ENCODE measurements at regions not wholly inside any gene's neighbourhood (a gene's known extent, or its start where the extent isn't known, plus 50 kb on each side); places are given as distances from the start of the nearest gene placed in this dataset.
"Not testable (repeated sequence)": the region's sequence is repeated elsewhere in the genome, so short reads cannot be mapped to it uniquely, and the experiment has no call there.

DNA sequence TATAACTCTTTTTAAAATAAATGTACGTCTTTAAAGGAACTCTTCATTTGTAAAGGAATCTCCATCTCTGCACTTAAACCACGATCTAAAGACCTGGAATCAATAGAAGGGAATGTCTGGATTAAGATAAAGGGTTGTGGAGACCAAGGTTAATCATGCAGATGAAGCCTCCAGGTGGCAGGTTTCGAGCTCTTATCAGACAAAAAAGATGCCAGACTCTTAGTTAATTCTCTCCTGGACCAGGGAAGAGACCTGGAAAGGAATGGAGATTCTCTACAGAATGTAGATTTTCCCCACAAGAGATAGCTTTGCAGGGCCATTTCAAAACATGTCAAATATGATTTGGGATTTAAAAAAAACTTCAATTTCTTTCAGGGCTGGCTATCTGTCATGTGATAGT lies 71.5 kb upstream of the SSTR4 start:
- no peaks in the 10 kb centered on the region for H3K27me3 ChIP-seq (ENCODE audit: low read length)
- no peak overlapping the region for H3K4me2 ChIP-seq (ENCODE audit: low read depth, low read length, poor library complexity, severe bottlenecking)
- H3K79me2 ChIP-seq (ENCODE audit: insufficient read depth, low read length), result no peaks in the 10 kb centered on the region
- H3K27ac ChIP-seq (ENCODE audit: low read depth, low read length), result no peak overlapping the region
- no peak overlapping the region for H2AFZ ChIP-seq (ENCODE audit: low read depth, low read length, severe bottlenecking)
- H3K9me3 ChIP-seq (ENCODE audit: insufficient read depth, low read length), result no peaks in the 10 kb centered on the region
- no peaks in the 10 kb centered on the region for H3F3A ChIP-seq (ENCODE audit: insufficient read depth)
- no peaks in the 10 kb centered on the region for H4K20me1 ChIP-seq (ENCODE audit: low read depth, low read length)
- H3K4me3 ChIP-seq (ENCODE audit: insufficient read depth, low read length, poor library complexity, severe bottlenecking), result no peak overlapping the region
- TF ChIP-seq EZH2phosphoT487 (conservative IDR thresholded peaks at IDR 0.05; ENCODE audit: low read length), result no peak
- TF ChIP-seq, protein P1, sequence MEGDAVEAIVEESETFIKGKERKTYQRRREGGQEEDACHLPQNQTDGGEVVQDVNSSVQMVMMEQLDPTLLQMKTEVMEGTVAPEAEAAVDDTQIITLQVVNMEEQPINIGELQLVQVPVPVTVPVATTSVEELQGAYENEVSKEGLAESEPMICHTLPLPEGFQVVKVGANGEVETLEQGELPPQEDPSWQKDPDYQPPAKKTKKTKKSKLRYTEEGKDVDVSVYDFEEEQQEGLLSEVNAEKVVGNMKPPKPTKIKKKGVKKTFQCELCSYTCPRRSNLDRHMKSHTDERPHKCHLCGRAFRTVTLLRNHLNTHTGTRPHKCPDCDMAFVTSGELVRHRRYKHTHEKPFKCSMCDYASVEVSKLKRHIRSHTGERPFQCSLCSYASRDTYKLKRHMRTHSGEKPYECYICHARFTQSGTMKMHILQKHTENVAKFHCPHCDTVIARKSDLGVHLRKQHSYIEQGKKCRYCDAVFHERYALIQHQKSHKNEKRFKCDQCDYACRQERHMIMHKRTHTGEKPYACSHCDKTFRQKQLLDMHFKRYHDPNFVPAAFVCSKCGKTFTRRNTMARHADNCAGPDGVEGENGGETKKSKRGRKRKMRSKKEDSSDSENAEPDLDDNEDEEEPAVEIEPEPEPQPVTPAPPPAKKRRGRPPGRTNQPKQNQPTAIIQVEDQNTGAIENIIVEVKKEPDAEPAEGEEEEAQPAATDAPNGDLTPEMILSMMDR (IDR thresholded peaks at IDR 0.05; ENCODE audit: insufficient read depth, low read length, poor library complexity, severe bottlenecking), result no peak
- no peaks in the 10 kb centered on the region for H3K9me2 ChIP-seq (replicated peaks; ENCODE audit: insufficient read depth, low read length)
- no peak overlapping the region for H3K9ac ChIP-seq (ENCODE audit: low read length)
- H3K36me3 ChIP-seq (ENCODE audit: low read length), result no peaks in the 10 kb centered on the region

DNA sequence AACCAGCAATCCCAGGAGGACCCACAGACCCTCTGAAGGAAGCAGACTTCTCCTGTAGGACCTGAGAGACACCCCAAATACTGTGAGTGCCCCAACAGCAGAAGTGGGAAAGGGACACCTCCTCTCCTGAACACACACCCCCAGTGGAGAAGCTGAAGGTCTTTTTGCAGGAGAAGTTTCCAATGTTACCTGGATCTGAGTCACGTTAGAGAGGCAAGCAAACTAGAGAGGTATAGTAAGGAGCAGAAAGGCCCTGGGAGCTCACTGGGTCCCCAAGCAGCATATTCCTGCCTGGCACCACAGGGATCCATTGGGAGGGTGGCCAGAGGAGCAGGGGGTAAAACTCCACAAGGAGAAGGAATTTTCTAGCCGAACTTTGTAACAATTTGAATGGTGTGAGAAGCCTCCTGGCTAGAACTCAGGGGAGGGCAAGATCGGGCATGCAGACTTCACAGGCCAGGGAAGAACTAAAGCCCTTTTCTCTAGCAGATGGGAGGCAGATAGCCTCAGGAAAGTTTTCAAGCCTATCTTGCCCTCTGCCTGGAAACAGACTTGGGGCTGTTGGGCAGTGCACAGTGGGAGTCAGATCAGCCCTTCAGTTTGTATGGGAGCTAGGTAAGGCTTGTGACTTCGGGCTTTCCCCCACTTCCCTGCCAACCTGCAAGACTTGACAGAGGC lies 68.2 kb upstream of the SSTR4 start:
- Histone ChIP-seq H4K20me1 (ENCODE audit: low read depth, low read length) (no peaks in the 10 kb centered on the region), H2AFZ (ENCODE audit: low read depth, low read length, severe bottlenecking) (no peak overlapping the region), H3K9ac (ENCODE audit: low read length) (no peak overlapping the region), H3K27me3 (ENCODE audit: low read length) (no peaks in the 10 kb centered on the region), H3K4me2 (ENCODE audit: low read depth, low read length, poor library complexity, severe bottlenecking) (no peak overlapping the region), H3K9me2 (replicated peaks; ENCODE audit: insufficient read depth, low read length) (no peaks in the 10 kb centered on the region), H3K36me3 (ENCODE audit: low read length) (no peaks in the 10 kb centered on the region), H3K79me2 (ENCODE audit: insufficient read depth, low read length) (no peaks in the 10 kb centered on the region), H3K4me3 (ENCODE audit: insufficient read depth, low read length, poor library complexity, severe bottlenecking) (no peak overlapping the region), H3K9me3 (ENCODE audit: insufficient read depth, low read length) (no peaks in the 10 kb centered on the region), H3F3A (ENCODE audit: insufficient read depth) (no peaks in the 10 kb centered on the region), H3K27ac (ENCODE audit: low read depth, low read length) (no peak overlapping the region)
- TF ChIP-seq EZH2phosphoT487 (conservative IDR thresholded peaks at IDR 0.05; ENCODE audit: low read length), result no peak

DNA sequence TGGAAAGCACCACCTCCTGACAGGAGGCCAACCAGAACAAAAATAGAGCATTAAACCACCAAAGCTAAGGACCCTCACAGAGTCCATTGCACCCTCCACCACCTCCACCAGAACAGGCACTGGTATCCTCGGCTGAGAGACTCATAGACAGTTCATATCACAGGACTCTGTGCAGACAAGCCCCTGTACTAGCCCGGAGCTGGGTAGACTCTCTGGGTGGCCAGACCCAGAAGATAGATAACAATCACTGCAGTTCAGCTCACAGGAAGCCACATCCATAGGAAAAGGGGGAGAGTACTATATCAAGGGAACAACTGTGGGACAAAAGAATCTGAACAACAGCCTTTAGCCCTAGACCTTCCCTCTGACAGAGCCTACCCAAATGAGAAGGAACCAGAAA lies 67.4 kb upstream of the SSTR4 start:
- not testable (repeated sequence) for H3K4me3 ChIP-seq (ENCODE audit: insufficient read depth, low read length, poor library complexity, severe bottlenecking); H3K36me3 ChIP-seq (ENCODE audit: low read length); H3F3A ChIP-seq (ENCODE audit: insufficient read depth); H2AFZ ChIP-seq (ENCODE audit: low read depth, low read length, severe bottlenecking); H3K79me2 ChIP-seq (ENCODE audit: insufficient read depth, low read length); H4K20me1 ChIP-seq (ENCODE audit: low read depth, low read length); H3K4me2 ChIP-seq (ENCODE audit: low read depth, low read length, poor library complexity, severe bottlenecking); H3K27me3 ChIP-seq (ENCODE audit: low read length); H3K9me2 ChIP-seq (replicated peaks; ENCODE audit: insufficient read depth, low read length); H3K9me3 ChIP-seq (ENCODE audit: insufficient read depth, low read length); H3K9ac ChIP-seq (ENCODE audit: low read length); H3K27ac ChIP-seq (ENCODE audit: low read depth, low read length)

DNA sequence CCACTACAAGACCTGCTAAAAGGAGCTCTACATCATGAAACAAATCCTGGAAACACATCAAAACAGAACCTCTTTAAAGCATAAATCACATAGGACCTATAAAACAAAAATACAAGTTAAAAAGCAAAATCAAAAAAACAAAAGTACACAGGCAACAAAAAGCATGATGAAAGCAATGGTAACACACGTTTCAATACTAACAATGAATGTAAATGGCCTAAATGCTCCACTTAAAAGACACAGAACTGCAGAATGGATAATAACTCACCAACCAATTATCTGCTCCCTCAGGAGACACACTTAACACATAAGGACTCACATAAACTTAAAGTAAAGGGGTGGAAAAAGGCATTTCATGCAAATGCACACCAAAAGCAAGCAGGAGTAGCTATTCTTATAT lies 66.1 kb upstream of the SSTR4 start:
- not testable (repeated sequence) for H3K27ac ChIP-seq (ENCODE audit: low read depth, low read length); H3F3A ChIP-seq (ENCODE audit: insufficient read depth); H3K27me3 ChIP-seq (ENCODE audit: low read length); H3K4me3 ChIP-seq (ENCODE audit: insufficient read depth, low read length, poor library complexity, severe bottlenecking); H2AFZ ChIP-seq (ENCODE audit: low read depth, low read length, severe bottlenecking); H3K36me3 ChIP-seq (ENCODE audit: low read length); H3K9me2 ChIP-seq (replicated peaks; ENCODE audit: insufficient read depth, low read length); H3K9me3 ChIP-seq (ENCODE audit: insufficient read depth, low read length); H3K9ac ChIP-seq (ENCODE audit: low read length); H4K20me1 ChIP-seq (ENCODE audit: low read depth, low read length); H3K79me2 ChIP-seq (ENCODE audit: insufficient read depth, low read length); H3K4me2 ChIP-seq (ENCODE audit: low read depth, low read length, poor library complexity, severe bottlenecking)

DNA sequence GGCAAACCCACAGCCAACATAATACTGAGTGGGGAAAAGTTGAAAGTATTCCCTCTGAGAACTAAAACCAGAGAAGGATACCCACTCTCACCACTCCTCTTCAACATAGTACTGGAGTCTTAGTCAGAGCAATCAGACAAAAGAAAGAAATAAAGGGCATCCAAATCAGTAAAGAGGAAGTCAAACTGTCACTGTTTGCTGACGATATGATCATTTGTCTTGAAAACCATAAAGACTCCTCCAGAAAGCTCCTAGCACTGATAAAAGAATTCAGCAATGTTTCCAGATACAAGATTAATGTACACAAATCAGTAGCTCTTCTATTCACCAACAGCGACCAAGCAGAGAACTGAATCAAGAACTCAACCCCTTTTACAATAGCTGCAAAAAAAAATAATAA lies 64.0 kb upstream of the SSTR4 start:
- H3K36me3 ChIP-seq (ENCODE audit: low read length); H3K79me2 ChIP-seq (ENCODE audit: insufficient read depth, low read length); H4K20me1 ChIP-seq (ENCODE audit: low read depth, low read length); H3K9me2 ChIP-seq (replicated peaks; ENCODE audit: insufficient read depth, low read length); H3K4me2 ChIP-seq (ENCODE audit: low read depth, low read length, poor library complexity, severe bottlenecking); H3F3A ChIP-seq (ENCODE audit: insufficient read depth); H3K27me3 ChIP-seq (ENCODE audit: low read length); H3K9me3 ChIP-seq (ENCODE audit: insufficient read depth, low read length); H2AFZ ChIP-seq (ENCODE audit: low read depth, low read length, severe bottlenecking); H3K27ac ChIP-seq (ENCODE audit: low read depth, low read length); H3K4me3 ChIP-seq (ENCODE audit: insufficient read depth, low read length, poor library complexity, severe bottlenecking); H3K9ac ChIP-seq (ENCODE audit: low read length): not testable (repeated sequence)

Measured in SU-DHL-6 (cell line).